Neural progenitor cell (in vitro differentiated cells): ENCODE measurements at regions not wholly inside any gene's neighbourhood (a gene's known extent, or its start where the extent isn't known, plus 50 kb on each side); places are given as distances from the start of the nearest gene placed in this dataset.

Source experiments
- DNase-seq: peaks from one replicate; pipeline ENCODE4 v3.0.0-alpha.2; 2016; ENCODE audit warnings: low spot score
- H2AFZ ChIP-seq: fragments of 200-600 bp; sonication (generic); replicated peaks from 2 replicates; pipeline ENCODE4 v1.6.1; 2016; ENCODE audit warnings: antibody characterized with exemption
- H3F3A ChIP-seq: fragments of 200-600 bp; sonication (generic); 2 replicates; pipeline ENCODE4 v1.6.1; 2016; ENCODE audit warnings: antibody characterized with exemption, low read depth
- H3K27ac ChIP-seq: fragments of 200-600 bp; sonication (generic); 2 replicates; pipeline ENCODE4 v1.5.1; 2016; ENCODE audit warnings: mild to moderate bottlenecking
- H3K27me3 ChIP-seq: fragments of 200-600 bp; sonication (generic); 2 replicates; pipeline ENCODE4 v1.6.1; 2016; ENCODE audit warnings: mild to moderate bottlenecking, moderate library complexity
- H3K36me3 ChIP-seq: fragments of 200-600 bp; sonication (generic); 2 replicates; pipeline ENCODE4 v1.5.1; 2016
- H3K4me1 ChIP-seq: fragments of 200-600 bp; sonication (generic); 2 replicates; pipeline ENCODE4 v1.6.1; 2016; ENCODE audit warnings: mixed run types
- H3K4me2 ChIP-seq: fragments of 200-600 bp; sonication (generic); 2 replicates; pipeline ENCODE4 v1.6.1; 2016
- H3K4me3 ChIP-seq: fragments of 200-600 bp; sonication (generic); 2 replicates; pipeline ENCODE4 v1.5.1; 2016
- H3K79me2 ChIP-seq: fragments of 200-600 bp; sonication (generic); 2 replicates; pipeline ENCODE4 v1.6.1; 2016; ENCODE audit warnings: low read depth
- H3K9ac ChIP-seq: fragments of 200-600 bp; sonication (generic); 2 replicates; pipeline ENCODE4 v1.6.1; 2016
- H3K9me3 ChIP-seq: fragments of 200-600 bp; sonication (generic); 2 replicates; pipeline ENCODE4 v1.5.1; 2016; ENCODE audit warnings: low read depth
- H4K20me1 ChIP-seq: fragments of 200-600 bp; sonication (generic); 2 replicates; pipeline ENCODE4 v1.6.1; 2016; ENCODE audit warnings: low read depth
- H3K27ac Mint-ChIP-seq: 3 replicates; pipeline ENCODE4 v1.8.0; 2021; ENCODE audit warnings: mixed read lengths
- H3K27me3 Mint-ChIP-seq: 2 replicates; pipeline ENCODE4 v1.8.0; 2022; ENCODE audit warnings: low read depth, mild to moderate bottlenecking, inconsistent platforms, moderate library complexity, mixed read lengths; ENCODE audit not compliant: insufficient read depth
- H3K36me3 Mint-ChIP-seq: 3 replicates; pipeline ENCODE4 v1.8.0; 2021; ENCODE audit warnings: mixed read lengths
- H3K4me1 Mint-ChIP-seq: 3 replicates; pipeline ENCODE4 v1.8.0; 2021; ENCODE audit warnings: mixed read lengths
- H3K4me3 Mint-ChIP-seq: 3 replicates; pipeline ENCODE4 v1.8.0; 2021; ENCODE audit warnings: mild to moderate bottlenecking, moderate library complexity, mixed read lengths
- H3K9me3 Mint-ChIP-seq: 3 replicates; pipeline ENCODE4 v1.8.0; 2020; ENCODE audit warnings: mixed read lengths
- CTCF ChIP-seq: fragments of 200-600 bp; sonication (generic); IDR thresholded peaks from 2 replicates; pipeline ENCODE4 v1.5.1; 2017; ENCODE audit warnings: antibody characterized with exemption, mild to moderate bottlenecking
- EZH2 ChIP-seq: fragments of 200-600 bp; sonication (generic); IDR thresholded peaks from 2 replicates; pipeline ENCODE4 v1.6.1; 2017; ENCODE audit warnings: antibody characterized with exemption, mild to moderate bottlenecking, moderate library complexity
- EZH2phosphoT487 ChIP-seq: fragments of 200-600 bp; sonication (generic); IDR thresholded peaks from 2 replicates; pipeline ENCODE4 v1.6.1; 2017; ENCODE audit warnings: antibody characterized with exemption

GRCh38 chr7:132641238-132641637 is 65.0 kb upstream of the PLXNA4 start:
- Histone ChIP-seq H3K4me2 (no peak overlapping the region), H3F3A (no peaks in the 10 kb centered on the region), H2AFZ (no peak overlapping the region), H3K36me3 (no peaks in the 10 kb centered on the region), H3K4me1 (no peaks in the 10 kb centered on the region), H3K27ac (no peak overlapping the region), H3K9ac (no peak overlapping the region), H4K20me1 (no peaks in the 10 kb centered on the region), H3K27me3 (peaks cover 3% of the 10 kb centered on the region), H3K9me3 (no peaks in the 10 kb centered on the region), H3K79me2 (no peaks in the 10 kb centered on the region), H3K4me3 (no peak overlapping the region)
- Mint-ChIP-seq H3K36me3 (no peaks in the 10 kb centered on the region), H3K27ac (no peak overlapping the region), H3K4me1 (peaks cover 14% of the 10 kb centered on the region), H3K9me3 (no peaks in the 10 kb centered on the region), H3K27me3 (peaks cover 2% of the 10 kb centered on the region), H3K4me3 (no peak overlapping the region)
- no peak for DNase-seq
- TF ChIP-seq EZH2phosphoT487, result no peak
- no peak for TF ChIP-seq EZH2
- TF ChIP-seq CTCF, result no peak

GRCh38 chr7:132639983-132640382 is 63.7 kb upstream of the PLXNA4 start:
- no peak overlapping the region for H3K27ac ChIP-seq
- H3K9me3 ChIP-seq, result no peaks in the 10 kb centered on the region
- Mint-ChIP-seq H3K36me3 (no peaks in the 10 kb centered on the region), H3K27ac (no peak overlapping the region), H3K4me3 (no peak overlapping the region), H3K4me1 (peaks cover 7% of the 10 kb centered on the region), H3K27me3 (peaks cover 4% of the 10 kb centered on the region), H3K9me3 (no peaks in the 10 kb centered on the region)
- no peaks in the 10 kb centered on the region for H3K4me1 ChIP-seq
- no peak overlapping the region for H2AFZ ChIP-seq
- no peak overlapping the region for H3K4me3 ChIP-seq
- H3K27me3 ChIP-seq, result peaks cover 14% of the 10 kb centered on the region
- no peak for DNase-seq
- H3F3A ChIP-seq, result no peaks in the 10 kb centered on the region
- H3K4me2 ChIP-seq, result no peak overlapping the region
- no peak overlapping the region for H3K9ac ChIP-seq
- no peaks in the 10 kb centered on the region for H4K20me1 ChIP-seq
- no peaks in the 10 kb centered on the region for H3K36me3 ChIP-seq
- TF ChIP-seq CTCF (no peak), EZH2phosphoT487 (no peak), EZH2 (no peak)
- H3K79me2 ChIP-seq, result no peaks in the 10 kb centered on the region

GRCh38 chr7:132638000-132638399 is 61.7 kb upstream of the PLXNA4 start:
- H3K27ac Mint-ChIP-seq, result no peak overlapping the region
- H2AFZ ChIP-seq, result no peak overlapping the region
- no peaks in the 10 kb centered on the region for H3K36me3 Mint-ChIP-seq
- no peaks in the 10 kb centered on the region for H3K79me2 ChIP-seq
- peaks cover 33% of the 10 kb centered on the region for H3K27me3 ChIP-seq
- H3F3A ChIP-seq, result no peaks in the 10 kb centered on the region
- H3K4me2 ChIP-seq, result no peak overlapping the region
- no peaks in the 10 kb centered on the region for H3K4me1 ChIP-seq
- TF ChIP-seq EZH2 (no peak), EZH2phosphoT487 (no peak), CTCF (no peak)
- H3K27ac ChIP-seq, result no peak overlapping the region
- no peaks in the 10 kb centered on the region for H3K9me3 ChIP-seq
- peaks cover 7% of the 10 kb centered on the region for H3K4me1 Mint-ChIP-seq
- no peak for DNase-seq
- no peak overlapping the region for H3K4me3 ChIP-seq
- no peaks in the 10 kb centered on the region for H3K36me3 ChIP-seq
- H3K4me3 Mint-ChIP-seq, result no peak overlapping the region
- H3K9me3 Mint-ChIP-seq, result no peaks in the 10 kb centered on the region
- no peaks in the 10 kb centered on the region for H4K20me1 ChIP-seq
- no peak overlapping the region for H3K9ac ChIP-seq
- peaks cover 4% of the 10 kb centered on the region for H3K27me3 Mint-ChIP-seq
